CD4-positive, alpha-beta T cell (primary cell): ENCODE measurements at regions not wholly inside any gene's neighbourhood (a gene's known extent, or its start where the extent isn't known, plus 50 kb on each side); places are given as distances from the start of the nearest gene placed in this dataset.

Experiments used
- ATAC-seq: fragments of 200-7000 bp; cut with Tn5 transposase; one replicate; pipeline ENCODE4 v1.10.0; 2022; ENCODE audit warnings: mild to moderate bottlenecking; ENCODE audit not compliant: poor library complexity
- CTCF ChIA-PET: fragments of 350-600 bp; sonication (Branson Sonifier 250); formaldehyde crosslinking; loops from one replicate; lab custom pipeline; 2021; ENCODE audit warnings: antibody characterized with exemption, inconsistent platforms; lab: Charles Lee
- POLR2A ChIA-PET: fragments of 350-600 bp; sonication (Branson Sonifier 250); formaldehyde crosslinking; loops from one replicate; lab custom pipeline; 2021; ENCODE audit warnings: antibody characterized with exemption, inconsistent platforms; lab: Charles Lee
- DNase-seq, 14 experiments: peaks; one replicate each; pipeline ENCODE4 v3.0.0-alpha.2; 2013 to 2020; ENCODE audit warnings: mixed read lengths in 2 of 14
- H3K27ac ChIP-seq, 2 donors: one replicate each; pipeline versions ENCODE4 v1.5.1 to v1.7.0; 2013; ENCODE audit warnings: low read length in 2 of 2, low read depth in 1 of 2, mild to moderate bottlenecking in 1 of 2
- H3K27me3 ChIP-seq, 2 experiments: 1 replicate in 1 of 2; 2 replicates in 1 of 2; pipeline versions ENCODE4 v1.6.1 to v1.7.0; 2013; ENCODE audit warnings: low read length in 2 of 2, control low read depth in 1 of 2, mild to moderate bottlenecking in 1 of 2, moderate library complexity in 1 of 2; ENCODE audit not compliant: insufficient read depth in 2 of 2, control insufficient read depth in 1 of 2
- H3K36me3 ChIP-seq: one replicate; pipeline ENCODE4 v1.6.1; 2013; ENCODE audit warnings: low read length, control low read depth; ENCODE audit not compliant: insufficient read depth
- H3K4me1 ChIP-seq: one replicate; pipeline ENCODE4 v1.6.1; 2013; ENCODE audit warnings: low read length, control low read depth; ENCODE audit not compliant: insufficient read depth
- H3K4me3 ChIP-seq: one replicate; pipeline ENCODE4 v1.5.1; 2013; ENCODE audit warnings: mild to moderate bottlenecking, low read length, moderate library complexity
- H3K9me3 ChIP-seq, 2 experiments: 1 replicate in 1 of 2; 2 replicates in 1 of 2; pipeline versions ENCODE4 v1.6.1 to v1.7.0; 2013; ENCODE audit warnings: low read length in 2 of 2, mild to moderate bottlenecking in 2 of 2, control low read depth in 1 of 2, moderate library complexity in 1 of 2; ENCODE audit not compliant: control insufficient read depth in 1 of 2, insufficient read depth in 1 of 2
- H3K27ac Mint-ChIP-seq: one replicate; pipeline ENCODE4 v1.8.0; 2020; ENCODE audit warnings: mixed read lengths
- H3K27me3 Mint-ChIP-seq: one replicate; pipeline ENCODE4 v1.8.0; 2021; ENCODE audit warnings: mixed read lengths
- H3K36me3 Mint-ChIP-seq: one replicate; pipeline ENCODE4 v1.8.0; 2021; ENCODE audit warnings: low read depth, mixed read lengths
- H3K4me1 Mint-ChIP-seq: one replicate; pipeline ENCODE4 v1.8.0; 2021; ENCODE audit warnings: low read depth, mixed read lengths
- H3K4me3 Mint-ChIP-seq: one replicate; pipeline ENCODE4 v1.8.0; 2020; ENCODE audit warnings: mild to moderate bottlenecking, mixed read lengths
- H3K9me3 Mint-ChIP-seq: one replicate; pipeline ENCODE4 v1.8.0; 2020; ENCODE audit warnings: mixed read lengths
- CTCF ChIP-seq: fragments of 200-600 bp; IDR thresholded peaks from one replicate; pipeline ENCODE4 v1.8.0; 2022; ENCODE audit warnings: antibody characterized with exemption, mild to moderate bottlenecking
- intact Hi-C, 2 experiments: fragments of 100-400 bp; cut with DNase I in 1 of 2; cut with micrococcal nuclease in 1 of 2; formaldehyde crosslinking; loops; one replicate each; pipeline versions ENCODE4 v1.15.1 to v1.9.0; 2023 to 2025; cut with DNase I, micrococcal nuclease

- no peak for ATAC-seq
- DNase-seq = no peak
- Histone ChIP-seq H3K27me3 (no peaks in the 10 kb centered on the region), H3K4me1 (no peaks in the 10 kb centered on the region), H3K4me3 (no peak overlapping the region), H3K9me3 (no peaks in the 10 kb centered on the region), H3K36me3 (no peaks in the 10 kb centered on the region), H3K27ac (no peak overlapping the region)
- Mint-ChIP-seq H3K9me3 (peaks cover 5% of the 10 kb centered on the region), H3K4me3 (no peak overlapping the region), H3K36me3 (no peaks in the 10 kb centered on the region), H3K27ac (no peak overlapping the region), H3K27me3 (no peaks in the 10 kb centered on the region), H3K4me1 (no peaks in the 10 kb centered on the region)
- POLR2A ChIA-PET = no interaction called here
- no peak for TF ChIP-seq CTCF
- CTCF ChIA-PET = no interaction called here
- intact Hi-C loops = no loop called here
Measured at GRCh38 chr3:110910346-110910955, 161.2 kb upstream of the NECTIN3 start.

GRCh38 chr3:110918963-110919362 lies 152.7 kb upstream of the NECTIN3 start:
- H3K4me3 Mint-ChIP-seq = no peak overlapping the region
- peaks cover 8% of the 10 kb centered on the region for H3K27me3 Mint-ChIP-seq
- Histone ChIP-seq H3K27ac (no peak overlapping the region), H3K4me3 (no peak overlapping the region), H3K27me3 (no peaks in the 10 kb centered on the region), H3K4me1 (no peaks in the 10 kb centered on the region), H3K36me3 (no peaks in the 10 kb centered on the region), H3K9me3 (peaks cover 0 to 10% of the 10 kb centered on the region in 2 experiments)
- H3K9me3 Mint-ChIP-seq = peaks cover 4% of the 10 kb centered on the region
- intact Hi-C loops = no loop called here
- POLR2A ChIA-PET = no interaction called here
- TF ChIP-seq CTCF = no peak
- ATAC-seq = no peak
- CTCF ChIA-PET = no interaction called here
- no peak overlapping the region for H3K27ac Mint-ChIP-seq
- no peaks in the 10 kb centered on the region for H3K4me1 Mint-ChIP-seq
- DNase-seq = no peak
- H3K36me3 Mint-ChIP-seq = no peaks in the 10 kb centered on the region

GRCh38 chr3:110925798-110926197 lies 145.8 kb upstream of the NECTIN3 start:
- Histone ChIP-seq H3K27me3 (no peaks in the 10 kb centered on the region), H3K36me3 (no peaks in the 10 kb centered on the region), H3K4me3 (no peak overlapping the region), H3K9me3 (no peaks in the 10 kb centered on the region), H3K4me1 (no peaks in the 10 kb centered on the region), H3K27ac (no peak overlapping the region)
- peaks cover 27% of the 10 kb centered on the region for H3K27me3 Mint-ChIP-seq
- no peak for TF ChIP-seq CTCF
- ChIA-PET POLR2A (no interaction called here), CTCF (interaction anchor here (0.5 to 1.0 kb wide), 2 partner anchors 15 to 138 kb away, joined by 3 read pairs; no protein-coding TSS in a partner anchor)
- H3K4me3 Mint-ChIP-seq = no peak overlapping the region
- DNase-seq (no peak), ATAC-seq (no peak)
- no peaks in the 10 kb centered on the region for H3K36me3 Mint-ChIP-seq
- no peak overlapping the region for H3K27ac Mint-ChIP-seq
- intact Hi-C loops = no loop called here
- H3K4me1 Mint-ChIP-seq = no peaks in the 10 kb centered on the region
- H3K9me3 Mint-ChIP-seq = no peaks in the 10 kb centered on the region
